ENCODE measurements at regions not wholly inside any gene's neighbourhood (a gene's known extent, or its start where the extent isn't known, plus 50 kb on each side); places are given as distances from the start of the nearest gene placed in this dataset.

- no peak for TF ChIP-seq TARDBP (IDR thresholded peaks at IDR 0.05)
- no peak for TF ChIP-seq FOXA1 (IDR thresholded peaks at IDR 0.05)
- no peak for TF ChIP-seq HDGF (IDR thresholded peaks at IDR 0.05; ENCODE audit: borderline replicate concordance)
- TF ChIP-seq SP1 (IDR thresholded peaks at IDR 0.05) = no peak
- TF ChIP-seq ARNT (IDR thresholded peaks at IDR 0.05) = no peak
- no peak for TF ChIP-seq SUZ12 (IDR thresholded peaks at IDR 0.05)
- no peak for TF ChIP-seq ELF4 (IDR thresholded peaks at IDR 0.05)
- no peak for TF ChIP-seq PKNOX1 (IDR thresholded peaks at IDR 0.05)
- TF ChIP-seq ZNF384 (IDR thresholded peaks at IDR 0.05) = no peak
- no peak for TF ChIP-seq BHLHE40 (IDR thresholded peaks at IDR 0.05; ENCODE audit: borderline replicate concordance)
- TF ChIP-seq NFRKB (IDR thresholded peaks at IDR 0.05) = no peak
- no peak for TF ChIP-seq L3MBTL2 (conservative IDR thresholded peaks at IDR 0.05)
- no peak for TF ChIP-seq FOXM1 (IDR thresholded peaks at IDR 0.05; ENCODE audit: borderline replicate concordance)
Observed at GRCh38 chr3:117135207-117135606, 425.6 kb downstream of the TUSC7 start.
